B cell (primary cell): ENCODE measurements at regions not wholly inside any gene's neighbourhood (a gene's known extent, or its start where the extent isn't known, plus 50 kb on each side); places are given as distances from the start of the nearest gene placed in this dataset.

ENCODE experiments used
- CTCF ChIP-seq: fragments of 200-600 bp; IDR thresholded peaks from one replicate; pipeline ENCODE4 v1.8.0; 2022; ENCODE audit warnings: antibody characterized with exemption, mild to moderate bottlenecking
- EZH2 ChIP-seq: IDR thresholded peaks from 2 replicates; pipeline ENCODE4 v1.6.1; 2012; ENCODE audit warnings: borderline replicate concordance, low read depth, mild to moderate bottlenecking, moderate library complexity, low read length; ENCODE audit not compliant: insufficient read depth, poor library complexity, severe bottlenecking

- no peak for TF ChIP-seq CTCF
- TF ChIP-seq EZH2 = no peak
Measured at GRCh38 chr13:44783994-44784707, 205.1 kb downstream of the NUFIP1 start.
